Endothelial cell of umbilical vein (primary cell): ENCODE measurements at regions not wholly inside any gene's neighbourhood (a gene's known extent, or its start where the extent isn't known, plus 50 kb on each side); places are given as distances from the start of the nearest gene placed in this dataset.

ENCODE experiments used
- BruUV-seq: library from RNA; stranded (reverse); fragments of 400-500 nt; replicated peaks from 2 replicates; lab custom pipeline; 2021; lab: Mats Ljungman, UMichigan
- CTCF ChIA-PET: fragments of 300-600, 350-600 bp; sonication (Branson Sonifier 250); formaldehyde crosslinking; loops from one replicate; lab custom pipeline; 2021; ENCODE audit warnings: antibody characterized with exemption, inconsistent platforms; lab: Charles Lee
- POLR2A ChIA-PET: fragments of 300-600, 350-600 bp; sonication (Branson Sonifier 250); formaldehyde crosslinking; loops from one replicate; lab custom pipeline; 2021; ENCODE audit warnings: antibody characterized with exemption, inconsistent platforms; lab: Charles Lee
- DNase-seq: peaks from one replicate; pipeline ENCODE4 v3.0.0-alpha.2; 2011; ENCODE audit warnings: low read depth, low spot score
- FAIRE-seq: peaks from 2 replicates; lab custom pipeline; 2011; peaks lifted over from hg19 to GRCh38; lab: Jason Lieb, UNC
- H2AFZ ChIP-seq: 2 replicates; pipeline ENCODE4 v1.6.0; 2012; ENCODE audit warnings: low read depth, low read length, control low read depth, inconsistent platforms
- H3K27ac ChIP-seq: 2 replicates; pipeline ENCODE4 v1.5.1; 2011; ENCODE audit warnings: low read depth, mild to moderate bottlenecking, control low read depth, low read length, moderate library complexity; ENCODE audit not compliant: insufficient read depth
- H3K27me3 ChIP-seq, 2 experiments: 2 replicates each; pipeline versions ENCODE4 v1.6.0 to v1.6.1; 2011; ENCODE audit warnings: low read length in 2 of 2, mixed read lengths in 1 of 2; ENCODE audit not compliant: control insufficient read depth in 2 of 2, insufficient read depth in 2 of 2
- H3K36me3 ChIP-seq, 2 experiments: 2 replicates in 1 of 2; 3 replicates in 1 of 2; pipeline ENCODE4 v1.5.1; 2011; ENCODE audit warnings: low read length in 2 of 2, mild to moderate bottlenecking in 1 of 2, moderate library complexity in 1 of 2; ENCODE audit not compliant: control insufficient read depth in 2 of 2, insufficient read depth in 2 of 2; ENCODE audit errors: extremely low read depth in 1 of 2
- H3K4me1 ChIP-seq: 3 replicates; pipeline ENCODE4 v1.5.1; 2011; ENCODE audit warnings: mild to moderate bottlenecking, low read length; ENCODE audit not compliant: control insufficient read depth, insufficient read depth; ENCODE audit errors: extremely low read depth
- H3K4me2 ChIP-seq: 2 replicates; pipeline ENCODE4 v1.6.1; 2011; ENCODE audit warnings: low read length, control low read depth, mixed read lengths; ENCODE audit not compliant: insufficient read depth
- H3K4me3 ChIP-seq, 3 experiments: fragments of 200-600 bp in 1 of 3; sonication (generic), shearing (Covaris generic) in 1 of 3; replicated peaks in 1 of 3; 2 replicates each; pipeline ENCODE4 v1.5.1; 2011 to 2016; ENCODE audit warnings: control low read depth in 3 of 3, low read length in 3 of 3, mild to moderate bottlenecking in 2 of 3, inconsistent platforms in 1 of 3, low read depth in 1 of 3, moderate library complexity in 1 of 3; ENCODE audit not compliant: insufficient read depth in 1 of 3
- H3K79me2 ChIP-seq: 2 replicates; pipeline ENCODE4 v1.6.0; 2012; ENCODE audit warnings: low read length, inconsistent platforms; ENCODE audit not compliant: control insufficient read depth, insufficient read depth
- H3K9ac ChIP-seq: replicated peaks from 2 replicates; pipeline ENCODE3; 2011; ENCODE audit warnings: low read length, control low read depth; ENCODE audit not compliant: insufficient read depth; ENCODE audit errors: extremely low read depth
- H3K9me1 ChIP-seq: replicated peaks from 3 replicates; pipeline ENCODE4 v1.6.0; 2011; ENCODE audit warnings: mild to moderate bottlenecking, low read length; ENCODE audit not compliant: control insufficient read depth, insufficient read depth; ENCODE audit errors: extremely low read depth
- H3K9me3 ChIP-seq: replicated peaks from 2 replicates; pipeline ENCODE4 v1.5.1; 2012; ENCODE audit warnings: low read length, inconsistent platforms; ENCODE audit not compliant: control insufficient read depth, insufficient read depth
- H4K20me1 ChIP-seq: replicated peaks from 2 replicates; pipeline ENCODE3; 2011; ENCODE audit warnings: mild to moderate bottlenecking, low read length; ENCODE audit not compliant: control insufficient read depth, insufficient read depth; ENCODE audit errors: extremely low read depth
- EZH2 ChIP-seq: IDR thresholded peaks from 2 replicates; pipeline ENCODE4 v1.6.1; 2012; ENCODE audit warnings: borderline replicate concordance, low read depth, mild to moderate bottlenecking, moderate library complexity, low read length, inconsistent platforms; ENCODE audit not compliant: severe bottlenecking
- FOS ChIP-seq: IDR thresholded peaks from 2 replicates; pipeline ENCODE4 v1.6.1; 2011; ENCODE audit warnings: mild to moderate bottlenecking, low read length, moderate library complexity, borderline replicate concordance; ENCODE audit not compliant: insufficient read depth
- GATA2 ChIP-seq: IDR thresholded peaks from 2 replicates; pipeline ENCODE4 v1.7.0; 2011; ENCODE audit warnings: low read depth, mild to moderate bottlenecking, moderate library complexity, mixed read lengths, low read length; ENCODE audit not compliant: insufficient read length, insufficient read depth
- JUN ChIP-seq: IDR thresholded peaks from 2 replicates; pipeline ENCODE4 v1.6.1; 2011; ENCODE audit warnings: borderline replicate concordance, low read depth; ENCODE audit not compliant: insufficient read length, insufficient read depth
- MYC ChIP-seq: IDR thresholded peaks from one replicate; pipeline ENCODE4 v1.6.1; 2011; ENCODE audit warnings: mild to moderate bottlenecking, low read depth, low read length
- POLR2A ChIP-seq: IDR thresholded peaks from 2 replicates; pipeline ENCODE4 v1.6.1; 2012; ENCODE audit warnings: low read depth, mild to moderate bottlenecking, control low read depth, low read length
- POLR2AphosphoS5 ChIP-seq: IDR thresholded peaks from 2 replicates; pipeline ENCODE4 v1.6.1; 2012; ENCODE audit warnings: low read depth, mild to moderate bottlenecking, control low read depth, low read length, moderate library complexity; ENCODE audit not compliant: insufficient read depth
- dilution Hi-C: fragments of 300-500 bp; cut with MboI; formaldehyde crosslinking; loops from one replicate; pipeline ENCODE4 v1.15.0; 2019; ENCODE audit warnings: low sequenced_read_pairs; ENCODE audit not compliant: extremely low pct_ligation_motif_present
- intact Hi-C: fragments of 100-400 bp; cut with micrococcal nuclease; formaldehyde crosslinking; loops from one replicate; pipeline ENCODE4 v1.10.0; 2022
- TF ChIP-seq, protein P1 (sequence below), 2 donors: IDR thresholded peaks; 1 replicate in 1 of 2; 2 replicates in 1 of 2; pipeline ENCODE4 v1.5.1; 2011; ENCODE audit warnings: low read length in 2 of 2, mild to moderate bottlenecking in 2 of 2, moderate library complexity in 2 of 2, control low read depth in 1 of 2, inconsistent platforms in 1 of 2, low read depth in 1 of 2; ENCODE audit not compliant: insufficient read depth in 1 of 2; ENCODE audit errors: extremely low read depth in 1 of 2
- TF ChIP-seq, protein P2 (sequence below): IDR thresholded peaks from 2 replicates; pipeline ENCODE4 v1.6.1; 2011; ENCODE audit not compliant: insufficient read depth, insufficient read length

DNA sequence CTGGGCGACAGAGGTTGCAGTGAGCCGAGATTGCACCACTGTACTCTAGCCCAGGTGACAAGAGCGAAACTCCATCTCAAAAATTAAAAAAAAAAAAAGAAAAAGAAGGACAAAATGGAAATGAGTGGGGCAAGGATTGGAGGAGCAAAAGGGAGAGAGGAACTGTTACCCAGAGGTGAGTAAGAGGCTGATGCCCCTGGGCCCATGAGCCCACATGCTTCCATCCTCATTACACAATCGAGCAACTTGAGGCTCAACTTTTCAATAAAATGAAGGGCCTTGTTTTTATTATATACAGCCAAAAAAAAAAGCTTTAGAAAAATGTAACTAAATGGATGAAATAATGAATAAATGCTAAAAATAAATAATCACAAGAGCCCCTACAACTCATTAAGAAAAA, 91.7 kb upstream of the YWHAQ start:
- no peaks in the 10 kb centered on the region for H3K36me3 ChIP-seq
- POLR2A ChIA-PET, result no interaction called here
- BruUV-seq, result no TSS peak
- intact Hi-C loops, result no loop called here
- no peaks in the 10 kb centered on the region for H3K4me1 ChIP-seq
- DNase-seq, result no peak
- H3K27ac ChIP-seq, result no peak overlapping the region
- no peak overlapping the region for H3K9ac ChIP-seq
- no peaks in the 10 kb centered on the region for H4K20me1 ChIP-seq
- FAIRE-seq, result no peak
- no peak overlapping the region for H3K4me2 ChIP-seq
- H2AFZ ChIP-seq, result no peak overlapping the region
- no peaks in the 10 kb centered on the region for H3K9me1 ChIP-seq
- no peaks in the 10 kb centered on the region for H3K9me3 ChIP-seq
- no peaks in the 10 kb centered on the region for H3K79me2 ChIP-seq
- TF ChIP-seq EZH2 (no peak), POLR2A (no peak), FOS (no peak), GATA2 (no peak), POLR2AphosphoS5 (no peak), MYC (no peak), JUN (no peak)
- TF ChIP-seq, protein P1, sequence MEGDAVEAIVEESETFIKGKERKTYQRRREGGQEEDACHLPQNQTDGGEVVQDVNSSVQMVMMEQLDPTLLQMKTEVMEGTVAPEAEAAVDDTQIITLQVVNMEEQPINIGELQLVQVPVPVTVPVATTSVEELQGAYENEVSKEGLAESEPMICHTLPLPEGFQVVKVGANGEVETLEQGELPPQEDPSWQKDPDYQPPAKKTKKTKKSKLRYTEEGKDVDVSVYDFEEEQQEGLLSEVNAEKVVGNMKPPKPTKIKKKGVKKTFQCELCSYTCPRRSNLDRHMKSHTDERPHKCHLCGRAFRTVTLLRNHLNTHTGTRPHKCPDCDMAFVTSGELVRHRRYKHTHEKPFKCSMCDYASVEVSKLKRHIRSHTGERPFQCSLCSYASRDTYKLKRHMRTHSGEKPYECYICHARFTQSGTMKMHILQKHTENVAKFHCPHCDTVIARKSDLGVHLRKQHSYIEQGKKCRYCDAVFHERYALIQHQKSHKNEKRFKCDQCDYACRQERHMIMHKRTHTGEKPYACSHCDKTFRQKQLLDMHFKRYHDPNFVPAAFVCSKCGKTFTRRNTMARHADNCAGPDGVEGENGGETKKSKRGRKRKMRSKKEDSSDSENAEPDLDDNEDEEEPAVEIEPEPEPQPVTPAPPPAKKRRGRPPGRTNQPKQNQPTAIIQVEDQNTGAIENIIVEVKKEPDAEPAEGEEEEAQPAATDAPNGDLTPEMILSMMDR (IDR thresholded peaks at IDR 0.05; ENCODE audit: extremely low read depth in 1 of 2, insufficient read depth in 1 of 2, low read depth in 1 of 2, low read length in 2 of 2), result no peak
- TF ChIP-seq, protein P2, sequence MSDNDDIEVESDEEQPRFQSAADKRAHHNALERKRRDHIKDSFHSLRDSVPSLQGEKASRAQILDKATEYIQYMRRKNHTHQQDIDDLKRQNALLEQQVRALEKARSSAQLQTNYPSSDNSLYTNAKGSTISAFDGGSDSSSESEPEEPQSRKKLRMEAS, result no peak
- peaks cover 0 to 2% of the 10 kb centered on the region in 2 experiments for H3K27me3 ChIP-seq
- CTCF ChIA-PET, result no interaction called here
- H3K4me3 ChIP-seq, result no peak overlapping the region
- dilution Hi-C loops, result no loop called here
